SK-N-SH treated with all-trans-retinoic acid at 6 μM for 48 hours (cell line): ENCODE measurements at regions not wholly inside any gene's neighbourhood (a gene's known extent, or its start where the extent isn't known, plus 50 kb on each side); places are given as distances from the start of the nearest gene placed in this dataset.

ENCODE experiments used
- ATAC-seq: fragments of 200-7000 bp; cut with Tn5 transposase; 3 replicates; pipeline ENCODE4 v1.9.1; 2020; ENCODE audit warnings: mild to moderate bottlenecking, moderate library complexity
- ARNTL ChIP-seq: fragments of 450-650 bp; formaldehyde crosslinking; IDR thresholded peaks from 2 replicates; pipeline ENCODE4 v1.5.0; 2020; ENCODE audit warnings: low read depth, mild to moderate bottlenecking, moderate library complexity, borderline replicate concordance
- CSDC2 ChIP-seq: fragments of 250-450 bp; sonication (Bioruptor Pico); IDR thresholded peaks from 2 replicates; pipeline ENCODE4 v1.5.0; 2020; ENCODE audit warnings: mild to moderate bottlenecking, moderate library complexity
- CSRNP3 ChIP-seq: fragments of 250-450 bp; sonication (Bioruptor Pico); IDR thresholded peaks from 2 replicates; pipeline ENCODE4 v1.5.1; 2021; ENCODE audit warnings: mild to moderate bottlenecking, moderate library complexity
- ESRRG ChIP-seq: fragments of 250-450 bp; sonication (Bioruptor Pico); IDR thresholded peaks from 2 replicates; pipeline ENCODE4 v1.6.1; 2021; ENCODE audit warnings: mild to moderate bottlenecking
- GLIS3 ChIP-seq: fragments of 250-450 bp; sonication (Bioruptor Pico); IDR thresholded peaks from 2 replicates; pipeline ENCODE4 v1.5.0; 2020; ENCODE audit warnings: mild to moderate bottlenecking, moderate library complexity
- ISL1 ChIP-seq: fragments of 250-450 bp; sonication (Bioruptor Pico); IDR thresholded peaks from 2 replicates; pipeline ENCODE4 v2.1.2; 2022; ENCODE audit warnings: mild to moderate bottlenecking, moderate library complexity
- OSR1 ChIP-seq: fragments of 250-450 bp; sonication (Bioruptor Pico); IDR thresholded peaks from 2 replicates; pipeline ENCODE4 v1.8.0; 2022; ENCODE audit warnings: moderate library complexity, mild to moderate bottlenecking, inconsistent platforms
- PATZ1 ChIP-seq: fragments of 250-450 bp; sonication (Bioruptor Pico); IDR thresholded peaks from 2 replicates; pipeline ENCODE4 v1.8.0; 2020; ENCODE audit warnings: mild to moderate bottlenecking, moderate library complexity, borderline replicate concordance
- POU6F1 ChIP-seq: fragments of 250-450 bp; sonication (Bioruptor Pico); IDR thresholded peaks from 2 replicates; pipeline ENCODE4 v1.8.0; 2021; ENCODE audit warnings: low read depth, mild to moderate bottlenecking, moderate library complexity, borderline replicate concordance
- RARB ChIP-seq: fragments of 250-450 bp; sonication (Bioruptor Pico); IDR thresholded peaks from 2 replicates; pipeline ENCODE4 v1.8.0; 2021; ENCODE audit warnings: mild to moderate bottlenecking, moderate library complexity
- TCF4 ChIP-seq: fragments of 250-450 bp; sonication (Bioruptor Pico); IDR thresholded peaks from 2 replicates; pipeline ENCODE4 v1.8.0; 2021; ENCODE audit warnings: mild to moderate bottlenecking, moderate library complexity, borderline replicate concordance
- TOX ChIP-seq: fragments of 250-450 bp; sonication (Bioruptor Pico); IDR thresholded peaks from 2 replicates; pipeline ENCODE4 v1.8.0; 2021; ENCODE audit warnings: mild to moderate bottlenecking, moderate library complexity, borderline replicate concordance
- TSHZ2 ChIP-seq: fragments of 250-450 bp; sonication (Bioruptor Pico); IDR thresholded peaks from 2 replicates; pipeline ENCODE4 v1.5.0; 2020; ENCODE audit warnings: mild to moderate bottlenecking, moderate library complexity
- ZC3H10 ChIP-seq: fragments of 250-450 bp; sonication (Bioruptor Pico); IDR thresholded peaks from 2 replicates; pipeline ENCODE4 v1.5.1; 2021; ENCODE audit warnings: mild to moderate bottlenecking, moderate library complexity
- ZFP3 ChIP-seq: fragments of 250-450 bp; sonication (Bioruptor Pico); IDR thresholded peaks from 2 replicates; pipeline ENCODE4 v1.5.0; 2020; ENCODE audit warnings: mild to moderate bottlenecking, moderate library complexity
- ZFP30 ChIP-seq: fragments of 450-650 bp; formaldehyde crosslinking; IDR thresholded peaks from 2 replicates; pipeline ENCODE4 v1.5.0; 2022; ENCODE audit warnings: mild to moderate bottlenecking, moderate library complexity
- ZNF565 ChIP-seq: fragments of 450-650 bp; formaldehyde crosslinking; conservative IDR thresholded peaks from 2 replicates; pipeline ENCODE4 v1.5.0; 2020; ENCODE audit warnings: low read depth, mild to moderate bottlenecking, moderate library complexity
- ZNF8 ChIP-seq: fragments of 450-650 bp; formaldehyde crosslinking; IDR thresholded peaks from 2 replicates; pipeline ENCODE4 v1.5.0; 2020; ENCODE audit warnings: mild to moderate bottlenecking, moderate library complexity

- peak; percentile 80 for TF ChIP-seq ISL1
- no peak for TF ChIP-seq OSR1
- TF ChIP-seq PATZ1 (CRISPR knock-in tag) = no peak
- TF ChIP-seq TCF4 (CRISPR knock-in tag) = peak; percentile 70; the same call in 1 of the 2 replicates
- TF ChIP-seq ZC3H10 (CRISPR knock-in tag) = no peak
- TF ChIP-seq RARB = no peak
- TF ChIP-seq ESRRG = 0 out of 2 replicates have a peak, but pooled peaks have one; percentile 62
- no peak for TF ChIP-seq ZFP30 (CRISPR knock-in tag)
- no peak for TF ChIP-seq ZFP3 (CRISPR knock-in tag)
- peak; percentile 51 for TF ChIP-seq TSHZ2 (CRISPR knock-in tag)
- peak; percentile 94 for TF ChIP-seq ZNF8 (CRISPR knock-in tag)
- TF ChIP-seq, all 23 proteins: peak for 5
- ATAC-seq = peak; percentile 55; the same call in 2 of the 3 replicates
Observed at GRCh38 chr6:22411376-22412105, 114.7 kb upstream of the PRL start.

- no peak for ATAC-seq
- TF ChIP-seq OSR1 = no peak
- no peak for TF ChIP-seq TCF4 (CRISPR knock-in tag)
- TF ChIP-seq CSRNP3 (CRISPR knock-in tag) = no peak
- no peak for TF ChIP-seq CSDC2
- TF ChIP-seq RARB = no peak
- no peak for TF ChIP-seq ESRRG
- TF ChIP-seq ZC3H10 (CRISPR knock-in tag) = no peak
- no peak for TF ChIP-seq TOX (CRISPR knock-in tag)
- TF ChIP-seq GLIS3 (CRISPR knock-in tag) = no peak
- no peak for TF ChIP-seq ZFP30 (CRISPR knock-in tag)
- TF ChIP-seq ZNF565 = no peak
Observed at GRCh38 chr6:22412994-22413393, 116.2 kb upstream of the PRL start.

GRCh38 chr6:22413681-22414311 lies 117.0 kb upstream of the PRL start:
- ATAC-seq = peak; percentile 59; the same call in 1 of the 3 replicates
- TF ChIP-seq GLIS3 (CRISPR knock-in tag) (no peak), ISL1 (0 out of 2 replicates have a peak, but pooled peaks have one; percentile 21), POU6F1 (CRISPR knock-in tag) (no peak), ESRRG (no peak), OSR1 (no peak), ARNTL (CRISPR knock-in tag) (no peak), CSRNP3 (CRISPR knock-in tag) (no peak)
- TF ChIP-seq, all 23 proteins: peak for 1
